NCI-H128 (cell line): ENCODE measurements at regions not wholly inside any gene's neighbourhood (a gene's known extent, or its start where the extent isn't known, plus 50 kb on each side); places are given as distances from the start of the nearest gene placed in this dataset.

Experiments
- DNase-seq: peaks from one replicate; lab custom pipeline; 2025; ENCODE audit not compliant: unreplicated experiment; lab: John Stamatoyannopoulos, UW

- no peak for DNase-seq
These were observed 251.0 kb downstream of the LOXHD1 start for GRCh38 chr18:46405832-46406538.

- DNase-seq: no peak
These were observed 250.5 kb downstream of the LOXHD1 start for GRCh38 chr18:46406539-46406932.

- DNase-seq: no peak
These were observed 249.4 kb downstream of the LOXHD1 start for GRCh38 chr18:46407486-46408166.

- DNase-seq: no peak
These were observed 248.6 kb downstream of the LOXHD1 start for GRCh38 chr18:46408334-46408987.

- DNase-seq: no peak
These were observed 245.7 kb downstream of the LOXHD1 start for GRCh38 chr18:46411191-46411828.

- peak; percentile 62 for DNase-seq
These were observed 244.9 kb downstream of the LOXHD1 start for GRCh38 chr18:46411867-46412690.

- DNase-seq: peak; percentile 61
These were observed 244.1 kb downstream of the LOXHD1 start for GRCh38 chr18:46412916-46413315.

GRCh38 chr18:46413684-46414083 lies 243.3 kb downstream of the LOXHD1 start:
- no peak for DNase-seq

- DNase-seq: no peak
These were observed 242.2 kb downstream of the LOXHD1 start for GRCh38 chr18:46414863-46415262.

GRCh38 chr18:46415532-46416252 lies 241.3 kb downstream of the LOXHD1 start:
- DNase-seq: no peak

- DNase-seq: no peak
These were observed 240.0 kb downstream of the LOXHD1 start for GRCh38 chr18:46416706-46417638.

- no peak for DNase-seq
These were observed 238.3 kb downstream of the LOXHD1 start for GRCh38 chr18:46418663-46419260.

- DNase-seq: no peak
These were observed 237.5 kb downstream of the LOXHD1 start for GRCh38 chr18:46419391-46420141.

- no peak for DNase-seq
These were observed 235.0 kb downstream of the LOXHD1 start for GRCh38 chr18:46421973-46422551.

- DNase-seq: no peak
These were observed 234.4 kb downstream of the LOXHD1 start for GRCh38 chr18:46422552-46423055.

GRCh38 chr18:46423226-46423805 lies 233.7 kb downstream of the LOXHD1 start:
- no peak for DNase-seq

- DNase-seq: no peak
These were observed 232.1 kb downstream of the LOXHD1 start for GRCh38 chr18:46424898-46425297.
